ENCODE measurements at regions not wholly inside any gene's neighbourhood (a gene's known extent, or its start where the extent isn't known, plus 50 kb on each side); places are given as distances from the start of the nearest gene placed in this dataset.

DNA sequence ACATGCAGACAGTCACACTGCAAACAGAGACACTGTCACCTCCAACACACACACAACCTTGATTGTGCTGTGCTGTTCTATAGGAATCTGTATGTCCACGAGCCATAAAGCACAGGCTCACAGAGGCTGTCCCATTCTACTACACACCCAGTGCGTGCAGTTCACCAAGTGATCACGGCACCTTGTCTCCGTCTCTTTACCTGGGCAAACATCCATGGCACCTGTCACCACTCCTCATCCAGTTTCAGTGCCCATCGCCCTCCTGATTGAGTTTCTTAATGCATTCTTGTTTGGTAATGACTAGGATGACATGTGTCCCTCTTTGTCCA, 65.8 kb upstream of the STMND1 start:
- no TSS peak for BruUV-seq (replicated peaks)
- H3K4me3 ChIP-seq (ENCODE audit: low read depth, low read length, poor library complexity, severe bottlenecking) = no peak overlapping the region
- ChIA-PET CTCF (no interaction called here), POLR2A (ENCODE audit: low non-redundant PET) (no interaction called here)
- DNase-seq (ENCODE audit: low spot score) = no peak
- intact Hi-C loops (cut with micrococcal nuclease; ENCODE audit: unreplicated experiment) = no loop called here
- H3K27me3 ChIP-seq (replicated peaks; ENCODE audit: insufficient read depth, low read depth, low read length, poor library complexity) = no peaks in the 10 kb centered on the region
- no peaks in the 10 kb centered on the region for H3K9me3 ChIP-seq (ENCODE audit: low read depth, low read length, poor library complexity, severe bottlenecking)
- H3K36me3 ChIP-seq (ENCODE audit: insufficient read depth, low read length, poor library complexity, severe bottlenecking) = no peaks in the 10 kb centered on the region
- no peak for TF ChIP-seq EZH2 (IDR thresholded peaks at IDR 0.05; ENCODE audit: borderline replicate concordance, low read depth, low read length, poor library complexity, severe bottlenecking)
- TF ChIP-seq, protein P1, sequence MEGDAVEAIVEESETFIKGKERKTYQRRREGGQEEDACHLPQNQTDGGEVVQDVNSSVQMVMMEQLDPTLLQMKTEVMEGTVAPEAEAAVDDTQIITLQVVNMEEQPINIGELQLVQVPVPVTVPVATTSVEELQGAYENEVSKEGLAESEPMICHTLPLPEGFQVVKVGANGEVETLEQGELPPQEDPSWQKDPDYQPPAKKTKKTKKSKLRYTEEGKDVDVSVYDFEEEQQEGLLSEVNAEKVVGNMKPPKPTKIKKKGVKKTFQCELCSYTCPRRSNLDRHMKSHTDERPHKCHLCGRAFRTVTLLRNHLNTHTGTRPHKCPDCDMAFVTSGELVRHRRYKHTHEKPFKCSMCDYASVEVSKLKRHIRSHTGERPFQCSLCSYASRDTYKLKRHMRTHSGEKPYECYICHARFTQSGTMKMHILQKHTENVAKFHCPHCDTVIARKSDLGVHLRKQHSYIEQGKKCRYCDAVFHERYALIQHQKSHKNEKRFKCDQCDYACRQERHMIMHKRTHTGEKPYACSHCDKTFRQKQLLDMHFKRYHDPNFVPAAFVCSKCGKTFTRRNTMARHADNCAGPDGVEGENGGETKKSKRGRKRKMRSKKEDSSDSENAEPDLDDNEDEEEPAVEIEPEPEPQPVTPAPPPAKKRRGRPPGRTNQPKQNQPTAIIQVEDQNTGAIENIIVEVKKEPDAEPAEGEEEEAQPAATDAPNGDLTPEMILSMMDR (conservative IDR thresholded peaks at IDR 0.05; ENCODE audit: low read depth, low read length) = no peak
- H3K4me1 ChIP-seq (ENCODE audit: insufficient read depth, low read length, poor library complexity, severe bottlenecking) = peaks cover 9% of the 10 kb centered on the region
- no peak overlapping the region for H3K27ac ChIP-seq (ENCODE audit: low read depth, low read length, poor library complexity, severe bottlenecking)

DNA sequence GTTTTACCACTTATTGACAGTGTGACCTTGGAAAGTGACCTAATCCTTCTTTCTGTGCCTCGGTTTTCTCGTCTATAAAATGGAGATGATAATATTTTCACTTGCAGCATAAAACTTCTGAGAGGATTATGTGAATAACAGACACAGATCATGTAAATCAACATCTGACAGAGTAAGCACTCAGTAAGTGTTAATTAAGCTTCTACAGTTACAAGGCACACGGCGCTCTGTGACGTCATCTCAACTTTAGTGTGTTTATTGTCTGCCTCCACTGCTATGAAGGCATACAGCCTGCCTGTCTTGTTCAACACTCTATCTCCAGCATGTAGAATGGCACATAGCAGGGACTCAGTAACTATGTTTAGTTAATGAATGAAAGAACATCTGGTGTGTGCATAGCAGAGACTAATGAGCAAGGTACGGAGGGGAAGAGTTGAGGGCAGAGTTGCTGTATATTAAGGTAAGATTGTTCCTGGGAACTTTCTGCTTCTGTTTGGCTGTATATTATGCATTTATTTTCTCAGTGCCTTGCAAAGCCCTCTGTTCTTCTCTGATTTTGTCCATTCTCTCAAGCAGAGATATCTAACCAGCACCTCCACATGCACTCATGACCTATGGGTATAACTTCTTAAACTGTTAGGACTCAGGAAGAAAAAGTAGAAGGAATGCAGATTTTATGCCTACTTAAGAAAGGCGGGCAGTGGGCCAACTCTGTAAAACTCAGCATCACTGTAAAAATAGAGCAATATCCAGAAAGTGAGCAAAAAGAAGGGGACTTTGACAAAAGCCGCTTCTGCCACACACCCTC, 66.4 kb upstream of the STMND1 start:
- peaks cover 9% of the 10 kb centered on the region for H3K4me1 ChIP-seq (ENCODE audit: insufficient read depth, low read length, poor library complexity, severe bottlenecking)
- peak; percentile 22 for DNase-seq (ENCODE audit: low spot score)
- H3K36me3 ChIP-seq (ENCODE audit: insufficient read depth, low read length, poor library complexity, severe bottlenecking) = no peaks in the 10 kb centered on the region
- no peaks in the 10 kb centered on the region for H3K9me3 ChIP-seq (ENCODE audit: low read depth, low read length, poor library complexity, severe bottlenecking)
- ChIA-PET POLR2A (ENCODE audit: low non-redundant PET) (no interaction called here), CTCF (no interaction called here)
- H3K27ac ChIP-seq (ENCODE audit: low read depth, low read length, poor library complexity, severe bottlenecking) = no peak overlapping the region
- no peaks in the 10 kb centered on the region for H3K27me3 ChIP-seq (replicated peaks; ENCODE audit: insufficient read depth, low read depth, low read length, poor library complexity)
- TF ChIP-seq EZH2 (IDR thresholded peaks at IDR 0.05; ENCODE audit: borderline replicate concordance, low read depth, low read length, poor library complexity, severe bottlenecking) = no peak
- TF ChIP-seq, protein P1 (conservative IDR thresholded peaks at IDR 0.05; ENCODE audit: low read depth, low read length) = no peak
- H3K4me3 ChIP-seq (ENCODE audit: low read depth, low read length, poor library complexity, severe bottlenecking) = no peak overlapping the region
- intact Hi-C loops (cut with micrococcal nuclease; ENCODE audit: unreplicated experiment) = no loop called here
- no TSS peak for BruUV-seq (replicated peaks)

DNA sequence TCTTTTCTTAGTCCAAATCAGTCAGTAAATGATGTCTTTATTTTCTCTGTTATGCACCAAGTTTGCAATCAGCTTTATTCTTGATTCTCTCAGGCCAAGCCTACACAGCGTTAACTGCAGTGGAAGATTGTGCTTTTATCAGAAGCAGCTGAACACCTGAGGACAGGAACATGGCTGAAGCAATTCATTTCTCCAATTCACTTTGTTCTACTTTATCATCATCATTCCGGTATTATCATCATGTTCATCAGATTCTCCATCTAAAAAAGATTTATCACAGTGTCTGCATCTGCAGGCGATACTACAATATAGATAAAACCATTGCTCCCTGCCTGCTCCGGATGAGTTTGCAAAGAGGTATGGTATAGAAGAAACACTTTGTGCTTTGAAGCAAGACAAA, 68.1 kb upstream of the STMND1 start:
- peaks cover 9% of the 10 kb centered on the region for H3K4me1 ChIP-seq (ENCODE audit: insufficient read depth, low read length, poor library complexity, severe bottlenecking)
- no peak overlapping the region for H3K4me3 ChIP-seq (ENCODE audit: low read depth, low read length, poor library complexity, severe bottlenecking)
- H3K27ac ChIP-seq (ENCODE audit: low read depth, low read length, poor library complexity, severe bottlenecking) = no peak overlapping the region
- H3K36me3 ChIP-seq (ENCODE audit: insufficient read depth, low read length, poor library complexity, severe bottlenecking) = no peaks in the 10 kb centered on the region
- no TSS peak for BruUV-seq (replicated peaks)
- ChIA-PET CTCF (no interaction called here), POLR2A (ENCODE audit: low non-redundant PET) (no interaction called here)
- intact Hi-C loops (cut with micrococcal nuclease; ENCODE audit: unreplicated experiment) = no loop called here
- TF ChIP-seq, protein P1 (conservative IDR thresholded peaks at IDR 0.05; ENCODE audit: low read depth, low read length) = no peak
- TF ChIP-seq EZH2 (IDR thresholded peaks at IDR 0.05; ENCODE audit: borderline replicate concordance, low read depth, low read length, poor library complexity, severe bottlenecking) = no peak
- H3K27me3 ChIP-seq (replicated peaks; ENCODE audit: insufficient read depth, low read depth, low read length, poor library complexity) = no peaks in the 10 kb centered on the region
- no peak for DNase-seq (ENCODE audit: low spot score)
- no peaks in the 10 kb centered on the region for H3K9me3 ChIP-seq (ENCODE audit: low read depth, low read length, poor library complexity, severe bottlenecking)
